K562 (cell line): ENCODE measurements at regions not wholly inside any gene's neighbourhood (a gene's known extent, or its start where the extent isn't known, plus 50 kb on each side); places are given as distances from the start of the nearest gene placed in this dataset.

ENCODE experiments used
- BRF1 ChIP-seq: IDR thresholded peaks from 3 replicates; pipeline ENCODE4 v1.6.1; 2011; ENCODE audit warnings: borderline replicate concordance, mild to moderate bottlenecking; ENCODE audit not compliant: insufficient read length; ENCODE audit errors: extremely low read depth
- CBX3 ChIP-seq, 2 experiments: IDR thresholded peaks; 1 replicate in 1 of 2; 2 replicates in 1 of 2; pipeline ENCODE4 v1.6.1; 2012; ENCODE audit warnings: inconsistent platforms in 2 of 2, low read length in 2 of 2, borderline replicate concordance in 1 of 2, control low read depth in 1 of 2
- CREB3 ChIP-seq: fragments of 450-650 bp; conservative IDR thresholded peaks from 2 replicates; pipeline ENCODE4 v1.6.1; 2016; ENCODE audit warnings: missing genetic modification characterization, low read depth, mild to moderate bottlenecking, missing compliant biosample characterization, moderate library complexity
- CREM ChIP-seq: IDR thresholded peaks from 2 replicates; pipeline ENCODE4 v1.6.1; 2014; ENCODE audit warnings: antibody characterized with exemption, low read depth
- CTBP1 ChIP-seq: fragments of 450-650 bp; IDR thresholded peaks from 2 replicates; pipeline ENCODE4 v1.6.1; 2016; ENCODE audit warnings: borderline replicate concordance
- E4F1 ChIP-seq: fragments of 250-450 bp; sonication (Bioruptor Pico); IDR thresholded peaks from 2 replicates; pipeline ENCODE4 v1.5.0; 2021; ENCODE audit warnings: mild to moderate bottlenecking, borderline replicate concordance
- FOSL1 ChIP-seq: fragments of 200-800 bp; sonication (Bioruptor generic); conservative IDR thresholded peaks from 2 replicates; pipeline ENCODE4 v1.6.1; 2016; ENCODE audit warnings: missing genetic modification characterization, missing compliant biosample characterization
- HEY1 ChIP-seq: fragments of 250-450 bp; sonication (Bioruptor Pico); IDR thresholded peaks from 2 replicates; pipeline ENCODE4 v1.5.0; 2020; ENCODE audit warnings: mild to moderate bottlenecking, moderate library complexity, borderline replicate concordance
- ID3 ChIP-seq, 2 experiments: fragments of 250-450 bp in 1 of 2; fragments of 450-650 bp in 1 of 2; sonication (Bioruptor Pico) in 1 of 2; IDR thresholded peaks; 2 replicates each; pipeline versions ENCODE4 v1.6.1 to v1.8.0; 2016 to 2021; ENCODE audit warnings: mild to moderate bottlenecking in 2 of 2, moderate library complexity in 2 of 2, missing compliant biosample characterization in 1 of 2, missing genetic modification characterization in 1 of 2
- MEF2D ChIP-seq: conservative IDR thresholded peaks from 2 replicates; pipeline ENCODE4 v1.6.1; 2016; ENCODE audit warnings: low read depth, missing genetic modification characterization, missing compliant biosample characterization
- NCOR1 ChIP-seq: fragments of 450-650 bp; IDR thresholded peaks from 2 replicates; pipeline ENCODE4 v1.6.1; 2016; ENCODE audit warnings: mild to moderate bottlenecking, moderate library complexity
- PREB ChIP-seq: sonication (generic); formaldehyde crosslinking; IDR thresholded peaks from 2 replicates; pipeline ENCODE4 v1.8.1; 2023; ENCODE audit warnings: mild to moderate bottlenecking, missing genetic modification reagents
- RFX5 ChIP-seq: IDR thresholded peaks from 2 replicates; pipeline ENCODE4 v1.6.1; 2011; ENCODE audit warnings: low read depth, mild to moderate bottlenecking, improper control_type of control experiment, low read length
- SIN3B ChIP-seq: fragments of 450-650 bp; IDR thresholded peaks from 2 replicates; pipeline ENCODE4 v1.6.1; 2017; ENCODE audit warnings: low read depth, mild to moderate bottlenecking, moderate library complexity
- TF ChIP-seq, protein P1 (sequence below): sonication (generic); formaldehyde crosslinking; IDR thresholded peaks from 2 replicates; pipeline ENCODE4 v1.9.0; 2022; ENCODE audit warnings: mild to moderate bottlenecking, missing genetic modification reagents
- TF ChIP-seq, protein P2 (sequence below), 3 experiments: fragments of 200-800 bp in 1 of 3; fragments of 250-450 bp in 1 of 3; fragments of 450-650 bp in 1 of 3; sonication (Bioruptor Pico) in 1 of 3; sonication (Bioruptor generic) in 1 of 3; formaldehyde crosslinking in 1 of 3; IDR thresholded peaks; 2 replicates each; pipeline versions ENCODE4 v1.6.1 to v1.8.0; 2016 to 2022; ENCODE audit warnings: mild to moderate bottlenecking in 2 of 3, missing genetic modification characterization in 2 of 3, missing compliant biosample characterization in 1 of 3, moderate library complexity in 1 of 3

DNA sequence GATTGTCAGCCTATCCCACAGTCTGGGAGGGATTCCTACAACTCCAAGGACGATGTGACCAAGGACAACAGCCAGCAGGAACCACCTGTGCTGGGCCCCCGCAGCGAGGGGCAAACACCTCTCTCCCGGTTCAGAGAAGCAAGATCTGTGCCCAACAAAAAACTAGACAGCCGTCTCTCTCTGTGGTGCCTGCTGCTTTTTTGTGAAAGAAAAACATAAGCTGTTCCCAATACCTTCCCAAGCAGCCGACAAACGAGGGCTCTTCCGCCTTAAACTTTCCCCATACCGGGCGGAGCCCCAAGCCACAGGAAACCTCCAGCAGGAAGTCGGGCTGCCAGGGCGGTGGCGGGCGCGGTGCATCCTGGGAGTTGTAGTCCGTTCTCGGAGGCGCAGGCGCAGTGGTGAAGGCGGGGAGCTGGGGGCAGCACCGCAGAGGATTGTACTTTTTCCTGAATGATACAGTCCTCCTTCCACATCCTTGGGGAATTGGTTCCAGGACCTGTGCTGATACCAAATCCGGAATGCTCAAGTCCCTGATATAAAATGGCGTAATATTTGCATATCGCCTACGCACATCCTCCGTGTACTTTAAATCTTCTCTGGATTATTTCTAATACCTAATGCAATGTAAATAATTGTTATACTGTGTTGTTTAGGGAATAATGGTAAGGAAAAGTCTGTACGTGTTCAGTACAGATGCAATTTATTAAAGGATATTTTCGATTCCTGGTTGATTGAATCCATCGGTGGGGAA is 63.1 kb upstream of the IRF2 start (continued):
- TF ChIP-seq RFX5 (no peak), PREB (no peak), CREM (peak; percentile 59), ID3 (CRISPR knock-in tag; IDR thresholded peaks at IDR 0.05) (no peak), ID3 (tag; IDR thresholded peaks at IDR 0.05) (0 out of 2 replicates have a peak, but pooled peaks have one; percentile 46), CREB3 (tag) (peak; percentile 73), SIN3B (no peak), CTBP1 (peak; percentile 16; the same call in 1 of the 2 replicates), BRF1 (no peak), FOSL1 (tag) (no peak; the same call in 1 of the 2 replicates), CBX3 (IDR thresholded peaks at IDR 0.05; ENCODE audit: borderline replicate concordance in 1 of 2, low read length in 2 of 2) (no peak; a peak in 1 of 3 replicates), MEF2D (tag) (no peak), HEY1 (CRISPR knock-in tag) (no peak), NCOR1 (no peak), E4F1 (no peak)
- TF ChIP-seq, protein P1, sequence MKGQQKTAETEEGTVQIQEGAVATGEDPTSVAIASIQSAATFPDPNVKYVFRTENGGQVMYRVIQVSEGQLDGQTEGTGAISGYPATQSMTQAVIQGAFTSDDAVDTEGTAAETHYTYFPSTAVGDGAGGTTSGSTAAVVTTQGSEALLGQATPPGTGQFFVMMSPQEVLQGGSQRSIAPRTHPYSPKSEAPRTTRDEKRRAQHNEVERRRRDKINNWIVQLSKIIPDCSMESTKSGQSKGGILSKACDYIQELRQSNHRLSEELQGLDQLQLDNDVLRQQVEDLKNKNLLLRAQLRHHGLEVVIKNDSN (CRISPR knock-in tag), result no peak
- TF ChIP-seq, protein P2, sequence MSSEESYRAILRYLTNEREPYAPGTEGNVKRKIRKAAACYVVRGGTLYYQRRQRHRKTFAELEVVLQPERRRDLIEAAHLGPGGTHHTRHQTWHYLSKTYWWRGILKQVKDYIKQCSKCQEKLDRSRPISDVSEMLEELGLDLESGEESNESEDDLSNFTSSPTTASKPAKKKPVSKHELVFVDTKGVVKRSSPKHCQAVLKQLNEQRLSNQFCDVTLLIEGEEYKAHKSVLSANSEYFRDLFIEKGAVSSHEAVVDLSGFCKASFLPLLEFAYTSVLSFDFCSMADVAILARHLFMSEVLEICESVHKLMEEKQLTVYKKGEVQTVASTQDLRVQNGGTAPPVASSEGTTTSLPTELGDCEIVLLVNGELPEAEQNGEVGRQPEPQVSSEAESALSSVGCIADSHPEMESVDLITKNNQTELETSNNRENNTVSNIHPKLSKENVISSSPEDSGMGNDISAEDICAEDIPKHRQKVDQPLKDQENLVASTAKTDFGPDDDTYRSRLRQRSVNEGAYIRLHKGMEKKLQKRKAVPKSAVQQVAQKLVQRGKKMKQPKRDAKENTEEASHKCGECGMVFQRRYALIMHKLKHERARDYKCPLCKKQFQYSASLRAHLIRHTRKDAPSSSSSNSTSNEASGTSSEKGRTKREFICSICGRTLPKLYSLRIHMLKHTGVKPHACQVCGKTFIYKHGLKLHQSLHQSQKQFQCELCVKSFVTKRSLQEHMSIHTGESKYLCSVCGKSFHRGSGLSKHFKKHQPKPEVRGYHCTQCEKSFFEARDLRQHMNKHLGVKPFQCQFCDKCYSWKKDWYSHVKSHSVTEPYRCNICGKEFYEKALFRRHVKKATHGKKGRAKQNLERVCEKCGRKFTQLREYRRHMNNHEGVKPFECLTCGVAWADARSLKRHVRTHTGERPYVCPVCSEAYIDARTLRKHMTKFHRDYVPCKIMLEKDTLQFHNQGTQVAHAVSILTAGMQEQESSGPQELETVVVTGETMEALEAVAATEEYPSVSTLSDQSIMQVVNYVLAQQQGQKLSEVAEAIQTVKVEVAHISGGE (CRISPR knock-in tag; IDR thresholded peaks at IDR 0.05), result peak in 1 of 3 experiments; percentile 91; a peak in 2 of 6 replicates
